ENCODE measurements at regions not wholly inside any gene's neighbourhood (a gene's known extent, or its start where the extent isn't known, plus 50 kb on each side); places are given as distances from the start of the nearest gene placed in this dataset.
"Not testable (repeated sequence)": the region's sequence is repeated elsewhere in the genome, so short reads cannot be mapped to it uniquely, and the experiment has no call there.

DNA sequence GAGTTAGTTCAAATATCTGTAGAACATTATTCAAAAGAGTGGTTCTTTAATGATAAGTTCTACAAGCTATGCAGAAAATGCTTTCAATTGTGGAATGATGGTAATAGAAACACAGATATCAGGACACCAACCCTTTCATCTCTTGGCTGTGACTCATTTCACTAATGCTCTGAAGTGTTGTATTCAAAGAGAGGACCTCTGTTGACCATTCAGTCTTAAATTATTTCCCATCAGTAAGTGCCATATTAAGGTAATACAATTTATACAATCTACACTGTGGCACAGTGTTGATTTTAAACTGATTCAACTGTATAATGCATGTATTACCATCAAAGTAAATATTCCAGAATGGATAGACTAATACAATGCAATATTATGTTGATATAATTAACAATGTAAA lies 289.0 kb upstream of the ADGRL3 start:
- TF ChIP-seq, protein P1, sequence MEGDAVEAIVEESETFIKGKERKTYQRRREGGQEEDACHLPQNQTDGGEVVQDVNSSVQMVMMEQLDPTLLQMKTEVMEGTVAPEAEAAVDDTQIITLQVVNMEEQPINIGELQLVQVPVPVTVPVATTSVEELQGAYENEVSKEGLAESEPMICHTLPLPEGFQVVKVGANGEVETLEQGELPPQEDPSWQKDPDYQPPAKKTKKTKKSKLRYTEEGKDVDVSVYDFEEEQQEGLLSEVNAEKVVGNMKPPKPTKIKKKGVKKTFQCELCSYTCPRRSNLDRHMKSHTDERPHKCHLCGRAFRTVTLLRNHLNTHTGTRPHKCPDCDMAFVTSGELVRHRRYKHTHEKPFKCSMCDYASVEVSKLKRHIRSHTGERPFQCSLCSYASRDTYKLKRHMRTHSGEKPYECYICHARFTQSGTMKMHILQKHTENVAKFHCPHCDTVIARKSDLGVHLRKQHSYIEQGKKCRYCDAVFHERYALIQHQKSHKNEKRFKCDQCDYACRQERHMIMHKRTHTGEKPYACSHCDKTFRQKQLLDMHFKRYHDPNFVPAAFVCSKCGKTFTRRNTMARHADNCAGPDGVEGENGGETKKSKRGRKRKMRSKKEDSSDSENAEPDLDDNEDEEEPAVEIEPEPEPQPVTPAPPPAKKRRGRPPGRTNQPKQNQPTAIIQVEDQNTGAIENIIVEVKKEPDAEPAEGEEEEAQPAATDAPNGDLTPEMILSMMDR (IDR thresholded peaks at IDR 0.05; ENCODE audit: low read depth, low read length, missing control alignments), result no peak
- DNase-seq (ENCODE audit: extremely low read depth, low read depth), result no peak
- no peak overlapping the region for H3K4me3 ChIP-seq (replicated peaks; ENCODE audit: low read depth, low read length)

DNA sequence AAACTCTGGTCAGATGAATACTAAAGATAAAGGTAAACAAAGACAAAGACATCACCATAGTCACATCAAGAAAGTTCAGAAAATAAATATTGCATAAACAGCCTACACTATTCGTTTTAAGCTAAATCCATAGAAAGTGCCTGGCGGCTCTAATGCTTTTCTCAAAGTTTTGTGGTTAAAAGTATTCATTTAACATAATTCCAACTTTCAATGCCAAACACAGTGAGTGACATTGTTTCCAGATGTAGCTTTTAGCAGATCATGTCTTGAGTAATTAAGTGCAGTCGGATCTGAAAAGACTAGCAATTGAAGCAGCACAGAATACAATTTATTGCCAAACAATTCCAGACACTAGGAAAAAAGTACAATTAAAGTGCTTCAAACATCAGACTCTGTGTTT lies 287.1 kb upstream of the ADGRL3 start:
- H3K4me3 ChIP-seq (replicated peaks; ENCODE audit: low read depth, low read length), result no peak overlapping the region
- TF ChIP-seq, protein P1 (IDR thresholded peaks at IDR 0.05; ENCODE audit: low read depth, low read length, missing control alignments), result no peak
- no peak for DNase-seq (ENCODE audit: extremely low read depth, low read depth)

DNA sequence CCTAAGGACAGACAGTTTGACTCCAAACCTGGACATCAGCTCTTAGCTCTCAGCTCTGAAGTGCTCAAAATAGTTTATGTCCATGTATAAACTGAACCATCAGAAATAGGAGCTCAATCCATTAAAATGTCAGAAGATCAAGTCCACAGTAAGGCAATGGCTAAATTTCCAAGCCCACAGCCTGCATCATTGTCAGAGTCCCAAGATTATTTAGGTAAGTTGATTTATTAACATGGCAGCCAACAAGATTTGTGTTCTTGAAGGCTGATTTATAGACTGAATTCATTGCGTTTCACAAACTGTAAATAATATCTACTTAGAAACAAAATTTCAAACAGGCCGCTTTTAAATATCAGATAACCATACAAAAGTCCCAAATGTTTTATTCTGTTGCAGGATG lies 286.5 kb upstream of the ADGRL3 start:
- no peak for DNase-seq (ENCODE audit: extremely low read depth, low read depth)
- TF ChIP-seq, protein P1 (IDR thresholded peaks at IDR 0.05; ENCODE audit: low read depth, low read length, missing control alignments), result no peak
- H3K4me3 ChIP-seq (replicated peaks; ENCODE audit: low read depth, low read length), result no peak overlapping the region

DNA sequence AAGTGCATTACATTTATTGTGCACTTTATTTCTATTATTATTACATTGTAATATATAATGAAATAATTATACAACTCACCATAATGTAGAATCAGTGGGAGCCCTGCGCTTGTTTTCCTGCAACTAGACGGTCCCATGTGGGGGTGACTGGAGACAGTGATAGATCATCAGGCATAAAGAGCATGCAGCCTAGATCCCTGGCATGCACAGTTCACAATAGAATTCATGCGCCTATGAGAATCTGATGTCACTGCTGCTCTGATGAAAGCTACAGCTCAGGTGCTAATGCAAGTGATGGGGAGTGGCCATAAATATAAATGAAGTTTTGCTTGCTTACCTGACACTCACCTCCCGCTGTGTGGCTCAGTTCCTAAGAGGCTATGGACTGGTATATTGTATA lies 278.4 kb upstream of the ADGRL3 start:
- DNase-seq (ENCODE audit: extremely low read depth, low read depth); H3K4me3 ChIP-seq (replicated peaks; ENCODE audit: low read depth, low read length): not testable (repeated sequence)

DNA sequence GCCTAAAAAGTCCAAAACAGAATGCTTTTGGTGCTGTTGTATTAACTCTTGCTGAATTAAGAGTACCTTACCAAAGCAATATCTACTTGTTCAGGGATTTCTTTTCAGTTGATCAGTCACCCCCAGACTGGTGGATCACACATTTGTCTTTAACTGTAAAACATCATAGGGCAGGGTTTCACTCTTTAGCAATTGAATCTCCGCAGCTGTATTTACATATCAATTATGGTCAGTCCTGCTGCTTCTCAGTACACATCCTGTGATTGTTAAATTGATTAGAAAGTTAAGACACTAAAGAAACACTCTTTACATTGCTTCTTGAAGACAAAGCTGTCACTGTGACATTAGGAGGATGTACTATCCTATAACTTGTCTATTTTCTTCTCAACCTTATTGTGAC lies 277.1 kb upstream of the ADGRL3 start:
- no peak overlapping the region for H3K4me3 ChIP-seq (replicated peaks; ENCODE audit: low read depth, low read length)
- TF ChIP-seq, protein P1 (IDR thresholded peaks at IDR 0.05; ENCODE audit: low read depth, low read length, missing control alignments), result no peak
- no peak for DNase-seq (ENCODE audit: extremely low read depth, low read depth)

DNA sequence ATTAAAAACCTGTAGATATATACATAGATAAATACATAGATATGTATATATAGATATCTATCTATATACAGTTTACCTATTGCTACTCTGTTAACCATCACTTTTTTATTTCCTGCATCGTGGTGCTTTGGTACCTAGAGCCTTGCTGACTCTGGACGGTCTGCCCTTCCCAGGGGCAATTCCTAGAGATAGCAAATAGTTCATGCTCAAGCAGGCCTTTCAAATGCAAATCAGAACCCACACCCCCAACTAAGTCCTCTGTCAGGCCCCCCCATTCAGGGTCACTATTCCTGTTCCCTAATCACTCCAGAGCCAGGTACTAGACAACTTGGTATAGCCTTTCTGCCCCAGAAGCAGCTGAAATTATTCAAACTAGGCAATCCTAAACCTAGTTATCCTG lies 273.5 kb upstream of the ADGRL3 start:
- no peak for DNase-seq (ENCODE audit: extremely low read depth, low read depth)
- TF ChIP-seq, protein P1 (IDR thresholded peaks at IDR 0.05; ENCODE audit: low read depth, low read length, missing control alignments), result no peak
- H3K4me3 ChIP-seq (replicated peaks; ENCODE audit: low read depth, low read length), result no peak overlapping the region

DNA sequence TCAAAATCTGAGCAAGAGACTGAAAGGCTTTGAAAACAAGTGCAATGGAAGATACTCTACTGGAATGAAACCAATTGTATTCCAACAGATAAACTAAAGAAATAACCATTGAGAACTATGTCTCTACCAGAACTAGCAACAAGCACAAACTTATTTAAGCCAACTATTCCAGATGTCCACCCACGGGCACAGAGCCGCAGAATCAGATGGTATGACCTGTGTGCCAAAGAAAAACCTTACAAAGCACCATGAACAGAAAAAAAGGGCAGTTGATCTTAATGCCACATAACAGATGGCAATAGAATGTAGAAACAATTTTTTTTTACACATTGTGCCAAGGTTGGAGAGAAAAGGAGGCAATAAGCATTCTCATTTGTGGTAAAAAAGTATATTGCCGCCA lies 269.3 kb upstream of the ADGRL3 start:
- DNase-seq (ENCODE audit: extremely low read depth, low read depth), result no peak
- H3K4me3 ChIP-seq (replicated peaks; ENCODE audit: low read depth, low read length), result no peak overlapping the region
- TF ChIP-seq, protein P1 (IDR thresholded peaks at IDR 0.05; ENCODE audit: low read depth, low read length, missing control alignments), result no peak
